Small intestine (tissue), 7 donors: ENCODE measurements at regions not wholly inside any gene's neighbourhood (a gene's known extent, or its start where the extent isn't known, plus 50 kb on each side); places are given as distances from the start of the nearest gene placed in this dataset.

Experiments
- DNase-seq, 2 donors: peaks; one replicate each; pipeline versions ENCODE4 v3.0.0 to v3.0.0-alpha.2; 2013
- FAIRE-seq: peaks from 2 replicates; lab custom pipeline; 2012; peaks lifted over from hg19 to GRCh38; lab: Jason Lieb, UNC
- H3K27ac ChIP-seq, 3 donors: one replicate each; pipeline ENCODE4 v1.5.1; 2013; ENCODE audit warnings: low read length in 2 of 3, mild to moderate bottlenecking in 2 of 3, control low read depth in 1 of 3, inconsistent platforms in 1 of 3, low read depth in 1 of 3, moderate library complexity in 1 of 3
- H3K27me3 ChIP-seq, 3 donors: one replicate each; pipeline ENCODE4 v1.6.1; 2013; ENCODE audit warnings: low read length in 3 of 3, inconsistent platforms in 1 of 3; ENCODE audit not compliant: control insufficient read depth in 3 of 3, insufficient read depth in 3 of 3
- H3K36me3 ChIP-seq, 3 donors: one replicate each; pipeline ENCODE4 v1.6.1; 2013; ENCODE audit warnings: low read length in 3 of 3, inconsistent platforms in 1 of 3, low read depth in 1 of 3, mild to moderate bottlenecking in 1 of 3, moderate library complexity in 1 of 3; ENCODE audit not compliant: control insufficient read depth in 3 of 3, insufficient read depth in 2 of 3
- H3K4me1 ChIP-seq, 3 donors: one replicate each; pipeline ENCODE4 v1.6.1; 2013; ENCODE audit warnings: low read length in 2 of 3, inconsistent platforms in 1 of 3, low read depth in 1 of 3, mild to moderate bottlenecking in 1 of 3, moderate library complexity in 1 of 3; ENCODE audit not compliant: control insufficient read depth in 3 of 3, insufficient read depth in 2 of 3
- H3K4me3 ChIP-seq, 3 donors: one replicate each; pipeline ENCODE4 v1.5.1; 2013; ENCODE audit warnings: low read length in 3 of 3, control low read depth in 1 of 3, inconsistent platforms in 1 of 3, low read depth in 1 of 3, mild to moderate bottlenecking in 1 of 3, moderate library complexity in 1 of 3
- H3K9me3 ChIP-seq, 2 donors: one replicate each; pipeline ENCODE4 v1.6.1; 2013; ENCODE audit warnings: low read depth in 1 of 2, low read length in 1 of 2; ENCODE audit not compliant: control insufficient read depth in 2 of 2, insufficient read depth in 1 of 2
- whole genome bisulfite sequencing, 3 donors: extraction: QIAGEN DNeasy Blood & Tissue Kit; methylation state at CpG; one replicate each; pipeline ENCODE4 v1.1.7; 2013; 5-methylcytosine and 5-hydroxymethylcytosine counted together
- donor health status: healthy with polysubstance abuse.
- donor health status: control.
- donor health status: control.
- donor health status: Bipolar disorder and iron deficiency.
- donor health status: healthy.

DNA sequence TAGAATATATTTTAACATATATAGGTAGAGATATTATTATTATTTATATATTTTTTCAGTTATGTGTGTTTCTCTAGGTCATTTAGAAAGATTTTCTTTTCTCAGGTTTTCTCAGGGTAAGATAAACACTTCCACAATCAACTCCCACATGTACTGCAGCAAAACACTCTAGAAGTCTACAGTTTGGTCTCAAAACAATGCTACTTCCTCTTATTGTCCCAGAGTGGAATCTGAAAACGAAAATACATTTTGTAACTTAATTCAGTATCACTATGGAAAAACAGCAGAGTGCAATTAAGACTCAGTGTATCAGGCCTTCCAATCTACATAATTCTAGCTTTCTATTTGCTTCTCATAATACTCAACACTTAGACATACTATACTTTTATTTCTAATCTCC lies 190.1 kb upstream of the SLC35G4 start:
- DNase-seq (no peak), FAIRE-seq (no peak)
- no peaks in the 10 kb centered on the region for H3K9me3 ChIP-seq
- no peak overlapping the region for H3K27ac ChIP-seq
- H3K27me3 ChIP-seq: no peaks in the 10 kb centered on the region
- H3K36me3 ChIP-seq: no peaks in the 10 kb centered on the region
- no peaks in the 10 kb centered on the region for H3K4me1 ChIP-seq
- H3K4me3 ChIP-seq: no peak overlapping the region
- 28 to 49% (median 38%) methylated on average over 1 of the region's 1 CpG for WGBS, 3 donors

DNA sequence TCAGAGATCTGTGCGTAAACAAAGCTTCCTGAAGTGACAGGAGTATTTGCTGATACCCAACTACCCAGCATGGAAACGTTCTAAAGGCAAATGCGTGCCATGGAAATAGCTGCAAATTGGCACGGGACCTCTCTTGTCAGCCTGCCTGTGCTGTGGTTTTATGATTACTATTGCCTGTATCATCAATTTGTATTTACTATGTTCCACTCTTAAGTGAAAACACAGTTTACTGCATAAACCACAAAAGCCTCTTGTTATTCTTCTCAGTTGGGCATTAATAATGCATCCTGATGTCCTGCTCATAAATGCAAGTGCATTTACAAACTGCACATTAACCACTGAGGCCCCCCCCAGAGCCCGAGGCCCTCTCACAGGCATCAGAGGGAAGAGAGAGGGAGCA lies 196.6 kb upstream of the SLC35G4 start:
- Histone ChIP-seq H3K27me3 (no peaks in the 10 kb centered on the region), H3K4me1 (no peaks in the 10 kb centered on the region), H3K27ac (no peak overlapping the region), H3K36me3 (no peaks in the 10 kb centered on the region), H3K9me3 (no peaks in the 10 kb centered on the region), H3K4me3 (no peak overlapping the region)
- WGBS, 3 donors: 63 to 76% (median 69%) methylated on average over 5 of the region's 5 CpGs
- FAIRE-seq (no peak), DNase-seq (no peak)

- no peak for FAIRE-seq
- no peak overlapping the region for H3K4me3 ChIP-seq
- H3K4me1 ChIP-seq: no peaks in the 10 kb centered on the region
- H3K27ac ChIP-seq: no peak overlapping the region
- no peaks in the 10 kb centered on the region for H3K36me3 ChIP-seq
- H3K9me3 ChIP-seq: no peaks in the 10 kb centered on the region
- no peaks in the 10 kb centered on the region for H3K27me3 ChIP-seq
- no peak for DNase-seq
These were observed 198.3 kb upstream of the SLC35G4 start for GRCh38 chr18:11411048-11411447.

DNA sequence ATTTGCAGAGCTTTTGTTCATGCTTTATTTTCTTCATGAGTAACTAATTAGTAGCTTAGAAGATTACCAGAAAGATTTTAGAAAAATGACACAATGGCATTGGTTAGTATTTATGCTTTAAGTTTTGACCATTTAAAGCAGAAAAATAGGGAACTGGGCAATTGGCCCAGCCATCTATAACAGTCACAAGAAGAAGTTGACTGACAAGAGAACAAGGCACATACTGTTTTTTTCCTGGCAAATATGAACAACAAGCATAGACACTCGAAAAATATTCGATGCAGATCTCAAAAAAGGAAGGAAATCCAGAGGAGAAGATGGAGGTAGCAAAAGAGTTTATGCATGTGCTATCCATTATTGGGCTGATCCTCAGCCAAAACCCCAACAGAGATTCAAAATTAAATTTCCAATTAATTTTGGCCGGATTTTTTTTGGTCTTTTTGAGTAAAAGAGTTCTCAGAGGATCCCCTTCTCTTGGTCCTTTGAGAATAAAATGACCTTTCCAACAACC lies 200.8 kb upstream of the SLC35G4 start:
- no peaks in the 10 kb centered on the region for H3K27me3 ChIP-seq
- no peak overlapping the region for H3K27ac ChIP-seq
- no peaks in the 10 kb centered on the region for H3K36me3 ChIP-seq
- no peak overlapping the region for H3K4me3 ChIP-seq
- DNase-seq (no peak), FAIRE-seq (no peak)
- WGBS, 3 donors: 50 to 65% (median 50%) methylated on average over 3 of the region's 3 CpGs
- H3K9me3 ChIP-seq: no peaks in the 10 kb centered on the region
- no peaks in the 10 kb centered on the region for H3K4me1 ChIP-seq

DNA sequence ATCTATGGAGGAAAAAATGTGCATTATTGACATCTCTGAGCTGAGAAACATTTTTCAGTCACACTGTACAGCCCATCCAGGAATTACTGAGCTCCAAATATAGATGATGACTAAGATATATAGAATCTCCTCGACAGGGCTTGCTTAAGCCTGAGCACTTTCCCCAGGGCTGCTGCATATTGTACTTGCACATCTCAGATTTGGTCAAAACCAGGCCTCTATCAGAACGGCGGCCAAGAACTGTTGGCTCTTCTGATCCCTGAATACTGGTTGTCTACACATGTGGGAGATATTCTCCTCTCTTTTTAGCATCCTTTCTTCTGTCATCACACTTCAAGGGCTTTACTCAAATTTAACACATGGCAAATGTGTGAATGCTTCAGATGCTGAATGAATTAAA lies 201.5 kb upstream of the SLC35G4 start:
- Histone ChIP-seq H3K4me3 (no peak overlapping the region), H3K4me1 (no peaks in the 10 kb centered on the region), H3K9me3 (no peaks in the 10 kb centered on the region), H3K27ac (no peak overlapping the region), H3K36me3 (no peaks in the 10 kb centered on the region), H3K27me3 (no peaks in the 10 kb centered on the region)
- WGBS, 3 donors: 66 to 83% (median 82%) methylated on average over 3 of the region's 3 CpGs
- no peak for DNase-seq
- FAIRE-seq: no peak

DNA sequence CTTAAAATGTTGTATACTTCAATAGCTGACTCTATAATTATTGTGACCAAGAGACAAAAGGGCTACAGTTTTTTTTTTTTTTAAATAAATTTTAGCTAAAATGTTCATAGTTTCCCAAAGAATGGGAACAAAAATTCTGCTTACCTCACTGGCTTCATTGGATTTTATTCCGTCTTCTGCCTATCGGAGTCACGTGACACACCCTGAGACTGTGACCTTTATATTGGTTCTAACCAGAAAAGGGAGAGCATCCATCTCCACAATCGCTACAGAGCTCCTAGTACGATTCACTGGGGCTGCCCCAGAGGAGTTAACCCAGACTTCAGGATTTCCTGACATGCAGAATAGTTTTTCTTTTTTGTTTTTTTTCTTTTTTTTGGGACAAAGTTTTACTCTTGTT lies 203.6 kb upstream of the SLC35G4 start:
- WGBS, 3 donors: 77 to 85% (median 81%) methylated on average over 5 of the region's 5 CpGs
- FAIRE-seq: no peak

GRCh38 chr18:11400703-11401102 lies 208.7 kb upstream of the SLC35G4 start:
- DNase-seq (no peak), FAIRE-seq (no peak)
- Histone ChIP-seq H3K36me3 (no peaks in the 10 kb centered on the region), H3K4me3 (no peak overlapping the region), H3K4me1 (no peaks in the 10 kb centered on the region), H3K9me3 (no peaks in the 10 kb centered on the region), H3K27ac (no peak overlapping the region), H3K27me3 (no peaks in the 10 kb centered on the region)
- 29 to 76% (median 33%) methylated on average over 1 of the region's 1 CpG for WGBS, 3 donors

More for the DNA sequence above, 203.6 kb upstream of the SLC35G4 start:
- Histone ChIP-seq H3K27ac (no peak overlapping the region), H3K9me3 (no peaks in the 10 kb centered on the region), H3K27me3 (no peaks in the 10 kb centered on the region), H3K4me1 (no peaks in the 10 kb centered on the region), H3K36me3 (no peaks in the 10 kb centered on the region), H3K4me3 (no peak overlapping the region)
- no peak for DNase-seq

DNA sequence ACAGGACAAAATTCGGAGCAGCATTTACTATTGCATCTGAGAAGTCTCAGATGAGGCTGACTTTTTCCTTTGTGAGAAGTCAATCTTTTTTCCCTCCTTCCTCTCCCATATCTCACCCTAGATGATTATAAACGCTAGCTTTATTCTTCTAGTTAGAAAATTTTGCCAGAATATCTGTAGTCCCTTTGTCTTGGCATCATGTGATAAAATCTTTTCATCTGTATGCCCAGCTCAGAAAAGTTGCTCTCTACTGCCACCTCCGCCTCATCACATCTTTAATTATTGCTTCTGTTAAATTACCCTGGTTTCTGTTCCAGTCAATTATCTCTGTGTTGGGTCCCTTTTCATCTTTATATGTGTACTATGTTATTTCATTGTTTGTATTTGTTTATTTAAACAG lies 210.8 kb upstream of the SLC35G4 start:
- 77 to 80% (median 79%) methylated on average over 3 of the region's 3 CpGs for WGBS, 3 donors
- no peak for FAIRE-seq

More for the DNA sequence above, 210.8 kb upstream of the SLC35G4 start:
- Histone ChIP-seq H3K4me1 (no peaks in the 10 kb centered on the region), H3K9me3 (no peaks in the 10 kb centered on the region), H3K36me3 (no peaks in the 10 kb centered on the region), H3K27ac (no peak overlapping the region), H3K4me3 (no peak overlapping the region), H3K27me3 (no peaks in the 10 kb centered on the region)
- no peak for DNase-seq
